IMR-90 (cell line): ENCODE measurements at regions not wholly inside any gene's neighbourhood (a gene's known extent, or its start where the extent isn't known, plus 50 kb on each side); places are given as distances from the start of the nearest gene placed in this dataset.

ENCODE experiments used
- ATAC-seq: fragments of 200-7000 bp; cut with Tn5 transposase; 2 replicates; pipeline ENCODE4 v1.9.1; 2020; ENCODE audit warnings: low read depth, mild to moderate bottlenecking, moderate library complexity
- BruUV-seq: library from RNA; stranded (reverse); fragments of 400-500 nt; replicated peaks from 2 replicates; lab custom pipeline; 2021; lab: Mats Ljungman, UMichigan
- CTCF ChIA-PET: fragments of 300-600 bp; formaldehyde crosslinking; extraction: SDS; loops from one replicate; lab custom pipeline; 2021; ENCODE audit warnings: antibody characterized with exemption; lab: Yijun Ruan, JAX
- POLR2A ChIA-PET: fragments of 300-600 bp; sonication (Branson Sonifier 250); formaldehyde crosslinking; loops from one replicate; lab custom pipeline; 2022; ENCODE audit warnings: antibody characterized with exemption; ENCODE audit not compliant: unreplicated experiment; lab: Charles Lee
- DNase-seq: peaks from one replicate; pipeline ENCODE4 v3.0.0; 2013
- H2AFZ ChIP-seq: replicated peaks from 2 replicates; pipeline ENCODE3; 2013; ENCODE audit warnings: low read length, mild to moderate bottlenecking; ENCODE audit not compliant: poor library complexity
- H2AK5ac ChIP-seq: 2 replicates; pipeline ENCODE4 v1.6.1; 2013; ENCODE audit warnings: low read depth, low read length, inconsistent platforms
- H2AK9ac ChIP-seq: replicated peaks from 2 replicates; pipeline ENCODE3; 2013; ENCODE audit warnings: mild to moderate bottlenecking, low read depth, low read length, moderate library complexity; ENCODE audit not compliant: poor library complexity
- H2BK120ac ChIP-seq: 2 replicates; pipeline ENCODE4 v1.6.1; 2013; ENCODE audit warnings: low read depth, low read length, inconsistent platforms
- H2BK15ac ChIP-seq: 3 replicates; pipeline ENCODE4 v1.6.1; 2013; ENCODE audit warnings: low read depth, low read length, inconsistent platforms
- H2BK20ac ChIP-seq: 2 replicates; pipeline ENCODE4 v1.6.1; 2013; ENCODE audit warnings: low read depth, mild to moderate bottlenecking, inconsistent platforms, low read length, moderate library complexity
- H2BK5ac ChIP-seq: 2 replicates; pipeline ENCODE4 v1.6.1; 2013; ENCODE audit warnings: mild to moderate bottlenecking, low read depth, low read length, inconsistent platforms; ENCODE audit not compliant: poor library complexity, severe bottlenecking
- H3K14ac ChIP-seq: replicated peaks from 2 replicates; pipeline ENCODE4 v1.6.1; 2013; ENCODE audit warnings: low read depth, low read length, inconsistent platforms
- H3K18ac ChIP-seq: 2 replicates; pipeline ENCODE4 v1.6.1; 2013; ENCODE audit warnings: low read depth, low read length, control low read depth
- H3K23ac ChIP-seq: 2 replicates; pipeline ENCODE4 v1.6.1; 2013; ENCODE audit warnings: low read depth, low read length, inconsistent platforms
- H3K27ac ChIP-seq: 2 replicates; pipeline ENCODE4 v1.5.1; 2013; ENCODE audit warnings: mild to moderate bottlenecking, control low read depth, low read length; ENCODE audit not compliant: insufficient read depth
- H3K27me3 ChIP-seq: 2 replicates; pipeline ENCODE4 v1.6.1; 2013; ENCODE audit warnings: low read length; ENCODE audit not compliant: control insufficient read depth, insufficient read depth
- H3K36me3 ChIP-seq: 2 replicates; pipeline ENCODE4 v1.6.1; 2013; ENCODE audit warnings: low read length, mixed read lengths; ENCODE audit not compliant: control insufficient read depth, insufficient read depth
- H3K4ac ChIP-seq: 2 replicates; pipeline ENCODE4 v1.6.1; 2013; ENCODE audit warnings: low read depth, low read length, inconsistent platforms
- H3K4me1 ChIP-seq: 2 replicates; pipeline ENCODE4 v1.6.1; 2013; ENCODE audit warnings: low read length, mixed read lengths; ENCODE audit not compliant: control insufficient read depth, insufficient read depth
- H3K4me2 ChIP-seq: 2 replicates; pipeline ENCODE4 v1.6.1; 2013; ENCODE audit warnings: low read depth, mild to moderate bottlenecking, control low read depth, low read length, moderate library complexity
- H3K4me3 ChIP-seq: 2 replicates; pipeline ENCODE4 v1.5.1; 2013; ENCODE audit warnings: low read depth, mild to moderate bottlenecking, control low read depth, low read length, moderate library complexity; ENCODE audit not compliant: insufficient read depth
- H3K56ac ChIP-seq: 2 replicates; pipeline ENCODE4 v1.6.1; 2013; ENCODE audit warnings: low read length, inconsistent platforms; ENCODE audit not compliant: insufficient read depth; ENCODE audit errors: extremely low read depth
- H3K79me1 ChIP-seq, 2 experiments: 2 replicates each; pipeline ENCODE4 v1.6.1; 2013; ENCODE audit warnings: low read length in 2 of 2, inconsistent platforms in 1 of 2, low read depth in 1 of 2
- H3K9ac ChIP-seq: 2 replicates; pipeline ENCODE4 v1.6.1; 2013; ENCODE audit warnings: low read depth, low read length, control low read depth
- H3K9me1 ChIP-seq: 2 replicates; pipeline ENCODE4 v1.6.1; 2013; ENCODE audit warnings: low read length, inconsistent platforms; ENCODE audit not compliant: insufficient read depth
- H3K9me3 ChIP-seq: 2 replicates; pipeline ENCODE4 v1.6.1; 2013; ENCODE audit warnings: low read length; ENCODE audit not compliant: control insufficient read depth, insufficient read depth
- H4K20me1 ChIP-seq: 2 replicates; pipeline ENCODE4 v1.6.1; 2013; ENCODE audit warnings: low read length, inconsistent platforms; ENCODE audit not compliant: insufficient read depth
- H4K5ac ChIP-seq: 2 replicates; pipeline ENCODE4 v1.6.1; 2013; ENCODE audit warnings: mild to moderate bottlenecking, low read depth, low read length, control low read depth
- H4K8ac ChIP-seq, 2 experiments: 2 replicates each; pipeline ENCODE4 v1.6.1; 2013; ENCODE audit warnings: low read depth in 2 of 2, low read length in 2 of 2, control low read depth in 1 of 2, inconsistent platforms in 1 of 2
- H4K91ac ChIP-seq: 2 replicates; pipeline ENCODE4 v1.6.1; 2013; ENCODE audit warnings: low read depth, low read length, inconsistent platforms; ENCODE audit not compliant: insufficient read depth
- CEBPB ChIP-seq: IDR thresholded peaks from 2 replicates; pipeline ENCODE4 v1.6.1; 2012; ENCODE audit warnings: low read depth, low read length, improper control_type of control experiment
- CHD1 ChIP-seq: IDR thresholded peaks from 2 replicates; pipeline ENCODE4 v1.6.1; 2012; ENCODE audit warnings: low read depth, low read length, improper control_type of control experiment
- MAFK ChIP-seq: IDR thresholded peaks from 2 replicates; pipeline ENCODE4 v1.6.1; 2012; ENCODE audit warnings: low read depth, low read length, improper control_type of control experiment
- MAZ ChIP-seq: IDR thresholded peaks from 2 replicates; pipeline ENCODE4 v1.6.1; 2012; ENCODE audit warnings: low read depth, mild to moderate bottlenecking, low read length, improper control_type of control experiment, moderate library complexity, borderline replicate concordance
- MXI1 ChIP-seq: IDR thresholded peaks from 2 replicates; pipeline ENCODE4 v1.6.1; 2012; ENCODE audit warnings: low read depth, mild to moderate bottlenecking, low read length, moderate library complexity, borderline replicate concordance
- NFE2L2 ChIP-seq: fragments of 150-350 bp; IDR thresholded peaks from 2 replicates; pipeline ENCODE4 v1.6.1; 2016; ENCODE audit warnings: low read depth, mild to moderate bottlenecking, low read length
- POLR2A ChIP-seq: IDR thresholded peaks from 2 replicates; pipeline ENCODE4 v1.6.1; 2012; ENCODE audit warnings: mild to moderate bottlenecking, low read depth, low read length
- RAD21 ChIP-seq: IDR thresholded peaks from 2 replicates; pipeline ENCODE4 v1.6.1; 2012; ENCODE audit warnings: low read length, improper control_type of control experiment
- RCOR1 ChIP-seq: IDR thresholded peaks from 2 replicates; pipeline ENCODE4 v1.6.1; 2012; ENCODE audit warnings: mild to moderate bottlenecking, low read length, improper control_type of control experiment; ENCODE audit not compliant: insufficient replicate concordance
- RFX5 ChIP-seq: IDR thresholded peaks from 2 replicates; pipeline ENCODE4 v1.8.0; 2012; ENCODE audit warnings: low read depth, mild to moderate bottlenecking, low read length, moderate library complexity
- SMC3 ChIP-seq: fragments of 150-350 bp; IDR thresholded peaks from 2 replicates; pipeline ENCODE4 v1.6.1; 2016; ENCODE audit warnings: low read depth, mild to moderate bottlenecking, antibody characterized with exemption, low read length, moderate library complexity
- WGBS, 2 experiments: methylation state at CpG; one replicate each; pipeline versions ENCODE4 v1.1.5 to v1.1.7; 2013; ENCODE audit warnings: missing lambda C conversion rate in 2 of 2; ENCODE audit not compliant: insufficient read length in 1 of 2; ENCODE audit errors: extremely low coverage in 2 of 2; 5-methylcytosine and 5-hydroxymethylcytosine counted together
- dilution Hi-C: fragments of 300-500 bp; cut with HindIII; formaldehyde crosslinking; loops from one replicate; pipeline ENCODE4 v1.14.3; 2018; ENCODE audit warnings: low sequenced_read_pairs; ENCODE audit not compliant: unreplicated experiment
- in situ Hi-C: fragments of 300-500 bp; cut with MboI; formaldehyde crosslinking; loops from 3 replicates; pipeline ENCODE4 v1.14.3; 2019; ENCODE audit warnings: low sequenced_read_pairs, inconsistent platforms, mixed read lengths
- intact Hi-C: fragments of 100-400 bp; cut with micrococcal nuclease; formaldehyde crosslinking; loops from 2 replicates; pipeline ENCODE4 v1.10.0; 2022

DNA sequence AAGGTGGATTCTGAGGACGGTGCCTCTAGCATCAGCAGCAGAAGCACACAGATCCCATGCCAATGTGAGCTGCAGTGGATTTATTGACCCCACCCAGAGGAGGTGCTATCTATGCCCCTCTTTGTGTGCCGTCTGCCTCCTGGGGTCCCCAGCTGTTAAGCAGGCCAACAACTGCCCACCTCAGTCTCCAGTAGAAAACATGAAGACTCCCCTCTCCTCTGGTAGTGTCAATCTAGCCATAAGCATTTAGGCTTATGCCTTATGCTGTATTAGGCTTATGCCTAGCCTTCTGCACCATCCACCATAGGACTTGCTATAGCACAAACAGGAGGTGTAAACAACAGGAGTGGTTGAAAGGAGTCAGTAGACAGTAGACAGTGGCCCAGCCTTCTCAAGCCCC lies 417.9 kb upstream of the C16orf82 start:
- no TSS peak for BruUV-seq
- TF ChIP-seq SMC3 (no peak), MXI1 (no peak), NFE2L2 (no peak), MAZ (no peak), CHD1 (no peak), MAFK (no peak), CEBPB (no peak), POLR2A (no peak), RCOR1 (no peak), RFX5 (no peak), RAD21 (no peak)
- no peak overlapping the region for H2BK120ac ChIP-seq
- H3K56ac ChIP-seq, result no peak overlapping the region
- H3K4me2 ChIP-seq, result no peak overlapping the region
- no peak overlapping the region for H2AK9ac ChIP-seq
- ChIA-PET CTCF (no interaction called here), POLR2A (no interaction called here)
- no peak overlapping the region for H3K14ac ChIP-seq
- no peaks in the 10 kb centered on the region for H4K20me1 ChIP-seq
- intact Hi-C loops, result no loop called here
- H2AK5ac ChIP-seq, result no peak overlapping the region
- no peak for ATAC-seq
- H3K4me1 ChIP-seq, result no peaks in the 10 kb centered on the region
- H3K36me3 ChIP-seq, result no peaks in the 10 kb centered on the region
- H3K23ac ChIP-seq, result no peak overlapping the region
- in situ Hi-C loops, result no loop called here
- no peak overlapping the region for H2BK20ac ChIP-seq
- dilution Hi-C loops, result no loop called here
- H3K27ac ChIP-seq, result no peak overlapping the region
- H3K9me1 ChIP-seq, result no peaks in the 10 kb centered on the region
- H3K79me1 ChIP-seq, result no peaks in the 10 kb centered on the region
- H3K4me3 ChIP-seq, result no peak overlapping the region
- no peak overlapping the region for H2AFZ ChIP-seq
- H3K9ac ChIP-seq, result no peak overlapping the region
- no peak overlapping the region for H4K8ac ChIP-seq
- H2BK15ac ChIP-seq, result no peak overlapping the region
- no peak overlapping the region for H3K4ac ChIP-seq
- WGBS, 2 experiments, result no CpG with 5 or more reads among the region's 2 CpGs
- no peak overlapping the region for H3K18ac ChIP-seq
- no peak for DNase-seq
- H2BK5ac ChIP-seq, result no peak overlapping the region
- H4K5ac ChIP-seq, result no peak overlapping the region
- no peaks in the 10 kb centered on the region for H3K27me3 ChIP-seq
- H4K91ac ChIP-seq, result no peak overlapping the region
- peaks cover 4% of the 10 kb centered on the region; the same call in 1 of the 2 replicates for H3K9me3 ChIP-seq
